HEK293 (cell line): ENCODE measurements at regions not wholly inside any gene's neighbourhood (a gene's known extent, or its start where the extent isn't known, plus 50 kb on each side); places are given as distances from the start of the nearest gene placed in this dataset.

Source experiments
- CTCF ChIA-PET: fragments of 350-600 bp; formaldehyde crosslinking; extraction: SDS; loops from one replicate; lab custom pipeline; 2021; ENCODE audit warnings: antibody characterized with exemption; lab: Yijun Ruan, JAX
- POLR2A ChIA-PET: fragments of 300-600 bp; formaldehyde crosslinking; extraction: SDS; loops from one replicate; lab custom pipeline; 2020; ENCODE audit warnings: antibody characterized with exemption, inconsistent platforms; lab: Yijun Ruan, JAX
- H3K27ac ChIP-seq: fragments of 200-500 bp; sonication (Bioruptor generic); 2 replicates; pipeline ENCODE4 v1.5.1; 2014; ENCODE audit warnings: low read depth, low read length, control low read depth, inconsistent platforms; ENCODE audit errors: extremely low read depth
- H3K36me3 ChIP-seq, 2 experiments: fragments of 200-500 bp in 1 of 2; sonication (Bioruptor generic) in 1 of 2; 1 replicate in 1 of 2; 2 replicates in 1 of 2; pipeline ENCODE4 v1.5.1; 2014 to 2017; ENCODE audit warnings: inconsistent platforms in 2 of 2, low read length in 2 of 2; ENCODE audit not compliant: control insufficient read depth in 2 of 2, insufficient read depth in 1 of 2
- H3K4me1 ChIP-seq: fragments of 200-500 bp; sonication (Bioruptor generic); 2 replicates; pipeline ENCODE4 v1.5.1; 2014; ENCODE audit warnings: mild to moderate bottlenecking, low read length, inconsistent platforms; ENCODE audit not compliant: control insufficient read depth, insufficient read depth
- H3K4me3 ChIP-seq: 2 replicates; pipeline ENCODE4 v1.5.1; 2011; ENCODE audit warnings: low read depth, mild to moderate bottlenecking, control low read depth, low read length, moderate library complexity
- H3K9me3 ChIP-seq: fragments of 200-500 bp; sonication (Bioruptor generic); 2 replicates; pipeline ENCODE4 v1.5.1; 2014; ENCODE audit warnings: low read depth, low read length, inconsistent platforms; ENCODE audit not compliant: control insufficient read depth, insufficient read depth
- AEBP2 ChIP-seq: fragments of 450-650 bp; formaldehyde crosslinking; IDR thresholded peaks from 2 replicates; pipeline ENCODE4 v1.5.1; 2016; ENCODE audit warnings: missing biosample characterization, missing genetic modification characterization, borderline replicate concordance
- FEZF1 ChIP-seq: fragments of 450-650 bp; formaldehyde crosslinking; IDR thresholded peaks from 2 replicates; pipeline ENCODE4 v1.5.1; 2016; ENCODE audit warnings: missing biosample characterization, missing genetic modification characterization
- HOXA7 ChIP-seq: sonication (generic); formaldehyde crosslinking; IDR thresholded peaks from 2 replicates; pipeline ENCODE4 v1.8.1; 2022; ENCODE audit warnings: missing genetic modification reagents, borderline replicate concordance
- INSM2 ChIP-seq: fragments of 450-650 bp; formaldehyde crosslinking; IDR thresholded peaks from 2 replicates; pipeline ENCODE4 v1.5.1; 2016; ENCODE audit warnings: missing biosample characterization, missing genetic modification characterization
- KLF17 ChIP-seq: fragments of 450-650 bp; formaldehyde crosslinking; IDR thresholded peaks from 2 replicates; pipeline ENCODE4 v1.5.1; 2016; ENCODE audit warnings: missing biosample characterization, missing genetic modification characterization
- RBAK ChIP-seq: fragments of 450-650 bp; formaldehyde crosslinking; IDR thresholded peaks from 2 replicates; pipeline ENCODE4 v1.5.1; 2016; ENCODE audit warnings: missing biosample characterization, missing genetic modification characterization
- SALL2 ChIP-seq: fragments of 450-650 bp; formaldehyde crosslinking; IDR thresholded peaks from 2 replicates; pipeline ENCODE4 v1.5.0; 2017; ENCODE audit warnings: missing biosample characterization, mild to moderate bottlenecking, missing genetic modification characterization, borderline replicate concordance
- SETDB1 ChIP-seq: IDR thresholded peaks from one replicate; pipeline ENCODE4 v1.6.1; 2017; ENCODE audit warnings: mild to moderate bottlenecking, low read length, moderate library complexity, mixed read lengths; ENCODE audit not compliant: insufficient read length
- SP2 ChIP-seq: fragments of 450-650 bp; formaldehyde crosslinking; IDR thresholded peaks from 2 replicates; pipeline ENCODE4 v1.5.1; 2016; ENCODE audit warnings: missing biosample characterization, missing genetic modification characterization
- ZFP37 ChIP-seq: fragments of 450-650 bp; formaldehyde crosslinking; IDR thresholded peaks from 2 replicates; pipeline ENCODE4 v1.5.1; 2016; ENCODE audit warnings: missing biosample characterization, missing genetic modification characterization
- ZNF132 ChIP-seq: fragments of 450-650 bp; formaldehyde crosslinking; IDR thresholded peaks from 2 replicates; pipeline ENCODE4 v1.5.1; 2017; ENCODE audit warnings: missing biosample characterization, missing genetic modification characterization, borderline replicate concordance
- ZNF214 ChIP-seq: fragments of 450-650 bp; formaldehyde crosslinking; IDR thresholded peaks from 2 replicates; pipeline ENCODE4 v1.5.1; 2017; ENCODE audit warnings: missing biosample characterization, mild to moderate bottlenecking, missing genetic modification characterization, borderline replicate concordance
- ZNF221 ChIP-seq: fragments of 450-650 bp; formaldehyde crosslinking; IDR thresholded peaks from 2 replicates; pipeline ENCODE4 v1.5.1; 2017; ENCODE audit warnings: missing biosample characterization, missing genetic modification characterization, borderline replicate concordance
- ZNF274 ChIP-seq, 2 experiments: fragments of 200-500 bp in 1 of 2; fragments of 450-650 bp in 1 of 2; sonication (Bioruptor generic) in 1 of 2; formaldehyde crosslinking in 1 of 2; IDR thresholded peaks; 2 replicates each; pipeline versions ENCODE4 v1.5.1 to v1.6.1; 2014 to 2016; ENCODE audit warnings: borderline replicate concordance in 1 of 2, inconsistent platforms in 1 of 2, low read length in 1 of 2, missing biosample characterization in 1 of 2, missing genetic modification characterization in 1 of 2
- ZNF324 ChIP-seq: fragments of 450-650 bp; formaldehyde crosslinking; IDR thresholded peaks from 2 replicates; pipeline ENCODE4 v1.5.1; 2016; ENCODE audit warnings: missing biosample characterization, missing genetic modification characterization
- ZNF416 ChIP-seq: fragments of 450-650 bp; formaldehyde crosslinking; IDR thresholded peaks from 2 replicates; pipeline ENCODE4 v1.5.1; 2016; ENCODE audit warnings: missing biosample characterization, missing genetic modification characterization
- ZNF423 ChIP-seq: fragments of 450-650 bp; formaldehyde crosslinking; IDR thresholded peaks from 2 replicates; pipeline ENCODE4 v1.5.1; 2016; ENCODE audit warnings: missing biosample characterization, missing genetic modification characterization
- ZNF426 ChIP-seq: fragments of 450-650 bp; formaldehyde crosslinking; IDR thresholded peaks from 2 replicates; pipeline ENCODE4 v1.5.1; 2017; ENCODE audit warnings: missing biosample characterization, missing genetic modification characterization, mild to moderate bottlenecking, inconsistent platforms, moderate library complexity
- ZNF48 ChIP-seq: fragments of 450-650 bp; formaldehyde crosslinking; IDR thresholded peaks from 2 replicates; pipeline ENCODE4 v1.5.1; 2016; ENCODE audit warnings: missing biosample characterization, missing genetic modification characterization
- ZNF514 ChIP-seq: fragments of 450-650 bp; formaldehyde crosslinking; IDR thresholded peaks from 2 replicates; pipeline ENCODE4 v1.5.1; 2016; ENCODE audit warnings: missing biosample characterization, missing genetic modification characterization
- ZNF621 ChIP-seq: fragments of 450-650 bp; formaldehyde crosslinking; IDR thresholded peaks from 2 replicates; pipeline ENCODE4 v1.5.1; 2017; ENCODE audit warnings: missing biosample characterization, missing genetic modification characterization
- ZNF660 ChIP-seq: fragments of 450-650 bp; IDR thresholded peaks from 2 replicates; pipeline ENCODE4 v1.5.1; 2018; ENCODE audit warnings: missing biosample characterization, mild to moderate bottlenecking, missing genetic modification characterization
- ZNF837 ChIP-seq: fragments of 450-650 bp; formaldehyde crosslinking; IDR thresholded peaks from 2 replicates; pipeline ENCODE4 v1.5.1; 2016; ENCODE audit warnings: missing biosample characterization, missing genetic modification characterization
- ZSCAN23 ChIP-seq: fragments of 450-650 bp; formaldehyde crosslinking; IDR thresholded peaks from 2 replicates; pipeline ENCODE4 v1.5.1; 2016; ENCODE audit warnings: missing biosample characterization, missing genetic modification characterization
- TF ChIP-seq, protein P1 (sequence below): fragments of 450-650 bp; formaldehyde crosslinking; IDR thresholded peaks from 2 replicates; pipeline ENCODE4 v1.5.1; 2016; ENCODE audit warnings: missing biosample characterization, missing genetic modification characterization
- TF ChIP-seq, protein P2 (sequence below): fragments of 450-650 bp; formaldehyde crosslinking; IDR thresholded peaks from 2 replicates; pipeline ENCODE4 v1.5.1; 2017; ENCODE audit warnings: missing biosample characterization, missing genetic modification characterization
- TF ChIP-seq, protein P3 (sequence below): IDR thresholded peaks from 2 replicates; pipeline ENCODE4 v1.6.1; 2011; ENCODE audit warnings: mild to moderate bottlenecking, low read depth, low read length, borderline replicate concordance

DNA sequence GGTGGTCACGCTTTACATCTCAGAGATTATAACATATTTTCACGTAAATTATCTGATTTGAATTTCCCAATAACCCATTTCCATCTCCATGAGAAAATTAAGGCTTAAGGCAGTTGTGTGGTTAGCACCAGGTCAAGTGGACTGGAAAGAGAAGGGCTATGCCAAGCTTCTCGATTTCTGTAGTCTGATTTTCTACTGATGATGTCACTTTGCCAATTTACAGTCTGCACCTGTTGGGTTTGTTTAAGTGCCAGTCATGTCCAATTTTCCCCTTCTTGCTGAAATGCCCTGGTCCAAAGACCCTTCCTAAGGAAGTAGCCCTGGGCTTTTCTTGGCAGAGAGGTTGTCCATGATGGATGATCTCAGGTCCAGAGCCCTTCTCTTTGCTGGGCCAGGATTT lies 562.3 kb upstream of the BTBD3 start:
- POLR2A ChIA-PET, result no interaction called here

GRCh38 chr20:11356061-11356460 lies 561.6 kb upstream of the BTBD3 start:
- TF ChIP-seq SETDB1 (no peak), KLF17 (tag by site-specific recombination) (no peak), ZNF660 (tag by site-specific recombination) (no peak), ZNF514 (tag by site-specific recombination) (no peak), ZFP37 (tag by site-specific recombination) (no peak), RBAK (tag by site-specific recombination) (no peak), AEBP2 (tag by site-specific recombination) (no peak), ZNF48 (tag by site-specific recombination) (no peak), ZNF426 (tag by site-specific recombination) (no peak), SALL2 (tag by site-specific recombination) (no peak), INSM2 (tag by site-specific recombination) (no peak), ZNF423 (tag by site-specific recombination) (no peak), ZNF274 (IDR thresholded peaks at IDR 0.05; ENCODE audit: low read length) (no peak), ZNF274 (tag by site-specific recombination; IDR thresholded peaks at IDR 0.05; ENCODE audit: borderline replicate concordance) (no peak)
- TF ChIP-seq, protein P1, sequence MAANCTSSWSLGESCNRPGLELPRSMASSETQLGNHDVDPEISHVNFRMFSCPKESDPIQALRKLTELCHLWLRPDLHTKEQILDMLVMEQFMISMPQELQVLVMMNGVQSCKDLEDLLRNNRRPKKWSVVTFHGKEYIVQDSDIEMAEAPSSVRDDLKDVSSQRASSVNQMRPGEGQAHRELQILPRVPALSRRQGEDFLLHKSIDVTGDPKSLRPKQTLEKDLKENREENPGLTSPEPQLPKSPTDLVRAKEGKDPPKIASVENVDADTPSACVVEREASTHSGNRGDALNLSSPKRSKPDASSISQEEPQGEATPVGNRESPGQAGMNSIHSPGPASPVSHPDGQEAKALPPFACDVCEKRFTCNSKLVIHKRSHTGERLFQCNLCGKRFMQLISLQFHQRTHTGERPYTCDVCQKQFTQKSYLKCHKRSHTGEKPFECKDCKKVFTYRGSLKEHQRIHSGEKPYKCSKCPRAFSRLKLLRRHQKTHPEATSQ, result no peak
- TF ChIP-seq, all 188 proteins: peak for 0
- no peak overlapping the region for H3K27ac ChIP-seq
- no peaks in the 10 kb centered on the region for H3K36me3 ChIP-seq
- no peaks in the 10 kb centered on the region for H3K9me3 ChIP-seq
- H3K4me1 ChIP-seq, result peaks cover 6% of the 10 kb centered on the region
- H3K4me3 ChIP-seq, result no peak overlapping the region
- POLR2A ChIA-PET, result no interaction called here
- CTCF ChIA-PET, result interaction anchor here (0.7 to 0.9 kb wide), 2 partner anchors 9 to 25 kb away, joined by 3 to 8 read pairs; no protein-coding TSS in a partner anchor

More for the DNA sequence above, 562.3 kb upstream of the BTBD3 start:
- no peak overlapping the region for H3K27ac ChIP-seq
- H3K4me3 ChIP-seq, result no peak overlapping the region
- peaks cover 6% of the 10 kb centered on the region for H3K4me1 ChIP-seq
- H3K9me3 ChIP-seq, result no peaks in the 10 kb centered on the region
- H3K36me3 ChIP-seq, result no peaks in the 10 kb centered on the region
- CTCF ChIA-PET, result interaction anchor here (0.6 kb wide), 1 partner anchor 53 kb away, joined by 4 read pairs; no protein-coding TSS in a partner anchor
- TF ChIP-seq, protein P2, sequence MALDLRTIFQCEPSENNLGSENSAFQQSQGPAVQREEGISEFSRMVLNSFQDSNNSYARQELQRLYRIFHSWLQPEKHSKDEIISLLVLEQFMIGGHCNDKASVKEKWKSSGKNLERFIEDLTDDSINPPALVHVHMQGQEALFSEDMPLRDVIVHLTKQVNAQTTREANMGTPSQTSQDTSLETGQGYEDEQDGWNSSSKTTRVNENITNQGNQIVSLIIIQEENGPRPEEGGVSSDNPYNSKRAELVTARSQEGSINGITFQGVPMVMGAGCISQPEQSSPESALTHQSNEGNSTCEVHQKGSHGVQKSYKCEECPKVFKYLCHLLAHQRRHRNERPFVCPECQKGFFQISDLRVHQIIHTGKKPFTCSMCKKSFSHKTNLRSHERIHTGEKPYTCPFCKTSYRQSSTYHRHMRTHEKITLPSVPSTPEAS (tag by site-specific recombination), result no peak
- TF ChIP-seq ZNF324 (tag by site-specific recombination) (no peak), ZNF621 (no peak), ZNF221 (tag by site-specific recombination) (no peak), ZNF416 (tag by site-specific recombination) (no peak), ZNF214 (no peak), ZNF132 (no peak), ZSCAN23 (tag by site-specific recombination) (no peak), HOXA7 (CRISPR knock-in tag) (no peak), SALL2 (tag by site-specific recombination) (no peak), SP2 (tag by site-specific recombination) (no peak), FEZF1 (tag by site-specific recombination) (no peak), ZNF837 (tag by site-specific recombination) (no peak)
- TF ChIP-seq, protein P3, sequence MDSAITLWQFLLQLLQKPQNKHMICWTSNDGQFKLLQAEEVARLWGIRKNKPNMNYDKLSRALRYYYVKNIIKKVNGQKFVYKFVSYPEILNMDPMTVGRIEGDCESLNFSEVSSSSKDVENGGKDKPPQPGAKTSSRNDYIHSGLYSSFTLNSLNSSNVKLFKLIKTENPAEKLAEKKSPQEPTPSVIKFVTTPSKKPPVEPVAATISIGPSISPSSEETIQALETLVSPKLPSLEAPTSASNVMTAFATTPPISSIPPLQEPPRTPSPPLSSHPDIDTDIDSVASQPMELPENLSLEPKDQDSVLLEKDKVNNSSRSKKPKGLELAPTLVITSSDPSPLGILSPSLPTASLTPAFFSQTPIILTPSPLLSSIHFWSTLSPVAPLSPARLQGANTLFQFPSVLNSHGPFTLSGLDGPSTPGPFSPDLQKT, result no peak
